Fibroblast of the aortic adventitia (primary cell): ENCODE measurements at regions not wholly inside any gene's neighbourhood (a gene's known extent, or its start where the extent isn't known, plus 50 kb on each side); places are given as distances from the start of the nearest gene placed in this dataset.

Experiments
- DNase-seq: peaks from one replicate; pipeline ENCODE4 v3.0.0-alpha.2; 2010; ENCODE audit warnings: low read depth
- H3K4me3 ChIP-seq: 2 replicates; pipeline ENCODE4 v1.5.1; 2011; ENCODE audit warnings: low read depth, mild to moderate bottlenecking, control low read depth, low read length, moderate library complexity
- CTCF ChIP-seq: IDR thresholded peaks from 2 replicates; pipeline ENCODE4 v1.5.1; 2011; ENCODE audit warnings: mild to moderate bottlenecking, low read length, control low read depth, inconsistent platforms; ENCODE audit not compliant: insufficient read depth

- no peak for TF ChIP-seq CTCF
- no peak overlapping the region for H3K4me3 ChIP-seq
- no peak for DNase-seq
Measured at GRCh38 chr7:126150278-126150958, 1102.3 kb downstream of the GRM8 start.

- no peak overlapping the region for H3K4me3 ChIP-seq
- no peak for TF ChIP-seq CTCF
- DNase-seq = no peak
Measured at GRCh38 chr7:126140858-126141466, 1111.8 kb downstream of the GRM8 start.

- H3K4me3 ChIP-seq = no peak overlapping the region
- no peak for DNase-seq
- no peak for TF ChIP-seq CTCF
Measured at GRCh38 chr7:126119981-126120380, 1132.8 kb downstream of the GRM8 start.

- TF ChIP-seq CTCF = no peak
- DNase-seq = no peak
- H3K4me3 ChIP-seq = no peak overlapping the region
Measured at GRCh38 chr7:126103582-126103981, 1149.2 kb downstream of the GRM8 start.

GRCh38 chr7:126083014-126083413 is 1153.4 kb upstream of the POT1 start:
- DNase-seq = no peak
- no peak for TF ChIP-seq CTCF
- no peak overlapping the region for H3K4me3 ChIP-seq

- H3K4me3 ChIP-seq = no peak overlapping the region
- TF ChIP-seq CTCF = no peak
- no peak for DNase-seq
Measured at GRCh38 chr7:126079581-126079980, 1150.0 kb upstream of the POT1 start.
